ENCODE measurements at regions not wholly inside any gene's neighbourhood (a gene's known extent, or its start where the extent isn't known, plus 50 kb on each side); places are given as distances from the start of the nearest gene placed in this dataset.

DNA sequence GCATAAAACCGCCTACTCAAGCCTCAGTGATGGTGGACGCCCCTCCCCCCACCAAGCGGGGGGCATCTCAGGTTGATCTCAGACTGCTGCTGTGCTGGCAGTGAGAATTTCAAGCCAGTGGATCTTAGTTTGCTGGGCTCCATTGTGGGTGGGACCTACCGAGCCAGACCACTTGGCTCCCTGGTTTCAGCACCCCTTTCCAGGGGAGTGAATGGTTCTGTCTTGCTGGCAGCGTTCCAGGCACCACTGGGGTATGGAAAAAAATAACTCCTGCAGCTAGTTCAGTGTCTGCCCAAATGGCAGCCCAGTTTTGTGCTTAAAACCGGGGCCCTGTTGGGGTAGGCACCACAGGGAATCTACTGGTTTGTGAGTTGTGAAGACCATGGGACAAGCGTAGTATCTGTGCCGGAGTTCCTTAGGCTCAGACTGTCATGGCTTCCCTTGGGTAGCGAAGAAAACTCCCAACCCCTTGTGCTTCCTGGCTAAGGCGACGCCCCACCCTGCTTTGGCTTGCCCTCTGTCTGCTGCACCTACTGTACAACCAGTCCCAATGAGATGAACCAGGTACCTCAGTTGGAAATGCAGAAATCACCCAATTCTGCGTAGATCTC is 1334.5 kb upstream of the ADGRB3 start:
- no peak for DNase-seq

DNA sequence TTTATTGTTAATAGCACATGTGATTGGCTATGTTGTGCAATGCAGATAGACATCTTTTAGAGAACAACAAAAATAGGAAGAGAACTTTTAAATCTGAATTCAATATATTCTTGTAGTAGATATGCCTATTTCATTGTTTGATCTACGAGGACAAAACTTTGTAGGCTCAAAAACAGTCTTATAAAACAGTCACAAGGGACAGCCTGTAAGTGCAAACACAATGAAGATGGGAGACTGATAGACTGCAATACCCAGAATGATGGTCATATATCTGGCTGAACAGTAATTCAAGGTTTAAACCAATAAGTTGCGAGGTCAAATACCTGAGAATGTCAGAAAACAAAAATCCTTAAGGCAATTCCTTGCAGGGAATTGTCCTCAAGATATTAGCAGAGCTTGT is 1342.9 kb upstream of the ADGRB3 start:
- no peak for DNase-seq

DNA sequence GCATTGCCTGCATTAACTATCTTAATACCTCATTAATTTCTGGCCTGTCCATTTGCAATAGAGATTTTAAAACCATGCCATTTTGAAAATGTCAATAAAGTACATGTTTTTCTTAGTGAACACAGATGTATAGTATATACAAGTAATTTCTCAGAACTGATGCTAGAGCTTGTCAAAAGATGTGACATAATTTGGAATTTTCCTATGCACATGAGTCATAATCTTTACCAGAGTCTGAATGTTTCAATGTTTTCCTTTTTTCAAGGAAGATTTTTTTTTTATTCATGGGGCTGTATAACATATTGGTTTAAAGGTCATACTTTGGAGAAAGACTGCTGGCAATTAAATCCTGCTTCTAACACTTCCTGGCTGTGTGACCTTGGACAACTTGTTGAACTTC is 1347.5 kb upstream of the ADGRB3 start:
- no peak for DNase-seq

DNA sequence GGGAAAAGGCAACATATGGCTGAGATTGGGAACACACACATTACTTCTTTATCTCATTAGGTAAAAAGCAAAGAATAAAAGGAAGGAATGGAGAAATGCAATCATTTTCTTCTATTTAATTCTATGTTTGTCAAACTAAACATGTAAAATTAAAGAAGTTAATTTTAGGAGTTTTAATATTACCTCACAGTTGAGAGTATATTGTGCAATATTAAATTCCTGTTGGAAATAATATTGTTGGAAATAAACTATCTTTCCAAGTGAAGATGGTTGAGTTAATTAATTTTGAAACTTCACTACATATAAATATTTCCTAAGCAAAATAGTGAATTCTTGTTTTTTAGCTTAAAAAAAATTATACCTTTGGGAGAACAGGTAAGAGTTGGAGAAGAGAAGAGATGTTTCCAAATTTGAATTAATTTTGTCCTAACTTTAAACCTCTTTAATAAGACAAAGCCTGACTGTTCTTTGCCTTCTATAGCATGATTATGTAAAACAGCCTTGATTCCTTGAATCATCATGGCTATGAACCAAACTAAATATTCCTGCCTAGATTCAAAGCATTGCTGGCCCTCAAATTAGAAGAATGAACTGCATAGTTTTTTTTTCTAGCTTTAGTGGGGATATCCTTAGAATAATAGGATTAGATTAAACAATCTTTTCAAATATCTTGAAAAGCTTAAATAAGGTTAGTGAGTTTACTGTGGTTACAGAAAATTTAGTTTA is 1349.1 kb upstream of the ADGRB3 start:
- DNase-seq = no peak

DNA sequence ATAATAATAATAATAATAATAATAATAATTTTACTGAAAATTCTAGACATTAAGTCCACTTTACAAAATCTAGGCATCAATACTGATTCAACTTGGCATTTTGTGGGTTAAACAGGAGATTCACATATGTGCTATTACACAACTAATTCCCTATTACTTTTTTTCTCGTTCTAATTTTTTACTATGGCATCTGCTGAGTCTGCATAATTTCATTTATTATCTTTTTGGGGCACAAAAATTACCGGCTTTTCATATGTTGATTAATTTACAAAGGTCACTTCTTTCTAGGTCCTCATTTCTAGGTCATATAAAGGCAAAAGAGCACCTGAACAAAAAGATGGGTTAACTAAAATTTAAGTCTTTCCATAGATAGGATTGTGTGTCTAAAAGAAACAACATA is 1357.8 kb upstream of the ADGRB3 start:
- no peak for DNase-seq

DNA sequence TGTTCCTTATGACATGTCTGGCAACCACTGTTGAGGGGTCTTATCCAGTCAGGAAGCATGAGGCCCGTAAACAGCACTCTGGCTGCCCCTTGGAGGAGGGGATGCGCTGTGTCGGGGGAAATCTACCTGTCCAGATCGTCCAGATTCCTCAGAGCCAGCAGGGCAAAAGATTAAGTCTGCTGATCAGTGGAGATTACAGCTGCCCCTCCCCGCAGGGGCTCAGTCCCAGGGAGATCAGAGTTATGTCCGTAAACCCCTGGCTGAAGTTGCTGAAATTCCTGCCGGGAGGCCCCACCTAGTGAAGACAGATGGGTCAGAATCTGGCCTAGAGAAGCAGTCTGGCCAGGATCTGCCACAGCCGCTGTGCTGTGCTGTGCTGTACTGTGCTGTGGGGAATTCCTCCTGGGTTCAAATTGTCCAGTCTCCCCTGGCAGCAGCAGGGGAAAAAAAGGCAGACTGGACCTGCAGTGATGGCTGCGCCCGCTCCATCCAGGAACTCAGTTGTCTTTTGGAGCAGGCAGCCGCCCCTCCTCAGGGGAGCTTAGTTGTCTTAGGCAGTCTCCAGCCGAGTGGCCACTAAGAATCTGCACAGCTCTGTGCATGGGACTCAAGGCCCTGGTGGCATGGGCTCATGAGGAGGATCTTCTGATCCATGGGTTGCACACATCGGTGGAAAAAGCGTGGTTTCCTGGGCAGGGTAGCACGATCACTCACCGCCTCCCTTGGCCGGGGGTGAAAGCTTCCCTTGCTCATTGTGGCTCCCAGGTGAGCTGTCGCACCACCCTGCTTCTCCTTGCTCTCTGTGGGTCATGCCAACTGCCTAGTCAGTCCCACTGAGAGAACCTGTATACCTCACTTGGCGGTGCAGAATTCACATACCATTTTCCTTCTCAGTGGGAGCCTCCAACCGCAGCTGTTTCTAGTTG is 1368.8 kb upstream of the ADGRB3 start:
- DNase-seq = no peak

DNA sequence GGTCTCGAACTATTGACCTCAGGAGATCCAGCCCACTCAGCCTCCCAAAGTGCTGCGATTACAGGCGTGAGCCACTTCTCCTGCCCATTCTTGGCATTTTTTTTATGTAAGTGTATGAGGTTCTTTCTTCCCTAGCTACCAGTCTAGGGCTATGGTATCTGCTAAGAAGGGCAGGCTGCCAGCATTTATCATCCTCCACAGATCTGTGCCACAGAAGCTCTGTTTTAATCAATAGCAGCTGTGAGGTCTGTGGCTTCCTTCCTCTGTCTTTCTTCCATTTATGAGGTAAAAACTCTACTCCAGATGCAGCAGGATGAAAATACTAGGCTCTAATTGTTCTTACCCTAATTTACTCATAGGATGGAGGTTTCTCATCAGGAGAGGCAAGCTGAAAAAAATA is 1382.4 kb upstream of the ADGRB3 start:
- DNase-seq = no peak

DNA sequence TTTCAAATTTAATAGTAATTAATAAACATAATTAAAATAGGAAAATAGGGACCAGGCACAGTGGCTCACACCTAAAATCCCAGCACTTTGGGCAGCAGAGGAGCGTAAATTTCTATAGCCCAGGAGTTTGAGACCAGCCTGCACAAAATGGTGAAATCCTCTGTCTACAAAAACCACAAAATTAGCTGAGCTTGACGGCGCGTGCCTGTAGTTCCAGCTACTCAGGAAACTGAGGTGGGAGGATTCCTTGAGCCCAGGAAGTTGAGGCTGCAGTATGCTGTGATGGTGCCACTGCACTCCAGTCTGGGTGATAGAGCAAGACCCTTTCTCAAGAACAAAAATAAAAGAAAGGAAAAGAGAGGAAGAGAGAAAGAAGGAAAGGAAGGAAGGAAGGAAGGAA is 1387.0 kb upstream of the ADGRB3 start:
- DNase-seq = no peak

DNA sequence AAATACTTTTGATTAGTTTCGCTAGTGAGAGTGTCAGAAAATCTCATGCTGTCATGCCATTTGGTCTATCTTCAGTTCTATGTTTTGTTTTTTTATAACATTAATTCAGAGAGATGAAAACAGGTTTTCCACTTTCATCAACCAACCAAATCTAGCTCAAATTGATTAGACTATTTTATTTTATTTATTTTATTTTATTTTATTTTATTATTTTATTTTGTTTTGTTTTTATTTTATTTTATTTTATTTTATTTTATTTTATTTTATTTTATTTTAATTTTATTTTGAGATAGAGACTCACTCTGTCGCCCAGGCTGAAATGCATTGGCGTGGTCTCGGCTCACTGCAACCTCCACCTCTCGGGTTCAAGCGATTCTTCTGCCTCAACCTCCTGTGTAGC is 1391.0 kb upstream of the ADGRB3 start:
- no peak for DNase-seq

DNA sequence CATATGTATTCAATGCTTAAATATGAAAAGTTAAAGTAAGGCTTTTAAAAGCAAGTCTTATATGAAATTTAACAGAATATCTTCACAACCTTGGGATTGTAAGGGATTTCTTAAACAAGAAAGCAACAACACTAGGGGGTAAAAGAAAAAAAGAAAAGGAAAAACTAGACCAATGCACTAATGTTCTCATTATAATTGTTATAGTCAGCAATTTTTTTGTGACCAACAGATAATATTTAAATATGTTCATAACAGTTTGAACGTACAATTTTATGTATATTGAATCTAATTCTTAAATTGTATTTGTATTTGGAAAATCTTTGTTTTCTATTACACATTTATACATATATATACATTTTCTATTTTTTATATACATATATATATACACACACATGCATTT is 1397.8 kb upstream of the ADGRB3 start:
- DNase-seq = no peak

DNA sequence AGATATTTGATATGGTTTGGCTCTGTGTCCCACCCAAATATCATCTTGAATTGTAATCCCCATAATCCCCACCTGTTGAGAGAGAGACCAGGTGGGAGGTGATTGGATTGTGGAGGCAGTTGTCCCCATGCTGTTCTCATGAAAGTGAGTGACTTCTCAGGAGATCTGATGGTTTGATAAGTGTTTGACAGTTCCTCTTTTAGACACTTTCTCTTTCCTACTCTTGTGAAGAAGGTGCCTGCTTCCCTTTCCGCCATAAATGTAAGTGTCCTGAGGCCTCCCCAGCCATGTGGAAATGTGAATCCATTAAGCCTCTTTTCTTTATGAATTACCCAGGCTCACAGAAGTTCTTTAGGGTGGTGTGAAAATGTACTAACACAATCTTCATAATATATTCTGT is 1404.0 kb upstream of the ADGRB3 start:
- DNase-seq = no peak

DNA sequence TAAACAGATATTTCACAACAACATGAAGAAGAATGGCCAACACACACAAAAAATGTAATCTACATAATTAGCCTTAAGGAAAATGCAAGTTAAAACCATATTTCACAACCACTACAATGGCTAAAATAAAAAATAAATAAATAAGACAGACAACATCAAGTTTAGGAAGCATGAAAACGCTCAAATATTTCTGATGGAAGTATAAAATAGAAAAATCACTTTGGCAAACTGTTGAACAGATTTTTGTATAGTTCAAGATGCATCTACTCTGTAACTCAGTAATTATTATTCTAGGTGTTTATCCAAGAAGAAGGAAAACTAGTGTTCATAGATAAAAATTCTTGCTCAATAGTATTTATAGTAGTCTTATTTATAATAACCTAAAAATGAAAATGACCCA is 1410.1 kb upstream of the ADGRB3 start:
- DNase-seq = no peak

DNA sequence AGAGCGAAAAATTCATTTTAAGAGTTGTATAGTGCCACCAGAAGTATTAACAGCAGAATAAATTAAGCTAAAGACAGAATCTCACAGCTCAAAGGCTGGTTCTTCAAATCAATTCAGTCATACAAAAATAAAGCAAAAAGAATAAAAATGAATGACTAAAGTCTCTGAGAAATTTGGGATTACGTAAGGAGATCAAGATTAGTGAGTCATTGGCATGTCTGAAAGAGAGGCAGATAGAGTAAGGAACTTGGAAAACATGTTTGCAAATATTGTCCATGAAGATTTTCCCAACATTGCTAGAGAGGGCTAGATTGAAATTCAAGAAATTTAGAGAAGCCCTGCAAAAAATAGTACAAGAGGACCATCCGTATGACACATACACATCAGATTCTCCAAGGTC is 1413.9 kb upstream of the ADGRB3 start:
- DNase-seq = no peak

DNA sequence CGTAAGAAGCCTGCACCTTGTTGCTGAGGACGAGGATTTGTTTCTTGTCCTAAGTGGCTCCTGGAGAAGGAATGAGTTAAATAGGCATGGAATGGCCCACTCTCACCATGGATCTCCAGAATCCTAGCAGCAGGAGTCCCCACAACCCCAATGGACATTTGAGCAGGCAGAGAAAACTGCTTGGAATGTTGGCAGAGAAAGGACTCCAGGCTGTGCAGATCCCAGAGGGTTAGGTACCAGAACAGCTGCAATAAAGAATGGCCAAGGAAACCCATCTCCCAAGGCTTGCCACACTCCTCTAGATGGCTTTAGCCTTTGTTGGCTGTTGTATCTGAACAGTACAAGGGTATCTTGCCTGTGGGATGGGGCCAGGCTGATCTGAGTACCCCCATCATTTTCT is 1415.7 kb upstream of the ADGRB3 start:
- DNase-seq = no peak

DNA sequence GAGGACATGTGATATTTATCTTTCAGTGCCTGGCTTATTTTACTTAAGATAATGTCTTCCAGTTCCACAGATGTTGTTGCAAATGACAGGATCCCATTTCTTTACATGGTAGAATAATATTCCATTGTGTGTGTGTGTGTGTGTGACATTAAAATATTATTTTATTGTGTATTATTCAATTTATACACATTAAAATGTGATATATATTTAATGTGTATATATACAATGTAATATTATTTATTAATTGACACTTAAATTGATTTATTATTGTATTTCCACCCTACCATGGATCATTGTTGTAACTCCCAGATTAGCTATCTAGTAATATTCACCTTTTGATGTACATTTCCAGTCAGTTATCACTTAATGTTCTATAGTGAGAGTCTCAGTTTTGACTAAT is 1422.5 kb upstream of the ADGRB3 start:
- no peak for DNase-seq

DNA sequence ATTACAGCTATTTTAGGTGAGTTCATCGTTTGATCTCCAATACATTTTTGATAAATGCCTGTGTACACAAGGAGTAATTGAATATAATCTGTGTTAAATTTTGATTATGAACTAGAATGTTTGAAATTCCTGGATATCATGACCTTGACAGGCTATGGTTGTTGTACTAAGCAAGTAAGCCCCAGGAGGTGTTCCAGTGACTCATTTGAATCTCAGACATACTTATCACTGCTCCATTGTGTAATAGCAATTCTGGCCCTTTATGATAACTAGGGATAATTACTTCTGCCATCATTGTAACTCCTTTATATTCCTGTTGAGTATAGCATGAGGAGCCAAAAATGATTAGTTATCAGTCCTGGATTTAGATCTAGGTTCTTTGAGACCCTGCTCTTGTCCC is 1424.6 kb upstream of the ADGRB3 start:
- no peak for DNase-seq

DNA sequence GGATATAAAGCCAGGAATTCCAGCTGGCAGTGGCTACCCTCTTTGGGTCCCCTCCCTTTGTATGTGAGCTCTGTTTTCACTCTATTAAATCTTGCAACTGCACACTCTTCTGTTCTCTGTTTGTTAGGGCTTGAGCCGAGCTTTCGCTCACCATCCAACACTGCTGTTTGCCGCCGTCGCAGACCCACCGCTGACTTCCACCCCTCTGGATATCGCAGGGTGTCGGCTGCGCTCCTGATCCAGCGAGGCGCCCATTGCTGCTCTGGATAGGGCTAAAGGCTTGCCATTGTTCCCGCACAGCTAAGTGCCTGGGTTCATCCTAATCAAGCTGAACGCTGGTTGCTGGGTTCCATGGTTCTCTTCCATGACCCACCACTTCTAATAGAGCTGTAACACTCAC is 1433.5 kb upstream of the ADGRB3 start:
- DNase-seq = no peak

DNA sequence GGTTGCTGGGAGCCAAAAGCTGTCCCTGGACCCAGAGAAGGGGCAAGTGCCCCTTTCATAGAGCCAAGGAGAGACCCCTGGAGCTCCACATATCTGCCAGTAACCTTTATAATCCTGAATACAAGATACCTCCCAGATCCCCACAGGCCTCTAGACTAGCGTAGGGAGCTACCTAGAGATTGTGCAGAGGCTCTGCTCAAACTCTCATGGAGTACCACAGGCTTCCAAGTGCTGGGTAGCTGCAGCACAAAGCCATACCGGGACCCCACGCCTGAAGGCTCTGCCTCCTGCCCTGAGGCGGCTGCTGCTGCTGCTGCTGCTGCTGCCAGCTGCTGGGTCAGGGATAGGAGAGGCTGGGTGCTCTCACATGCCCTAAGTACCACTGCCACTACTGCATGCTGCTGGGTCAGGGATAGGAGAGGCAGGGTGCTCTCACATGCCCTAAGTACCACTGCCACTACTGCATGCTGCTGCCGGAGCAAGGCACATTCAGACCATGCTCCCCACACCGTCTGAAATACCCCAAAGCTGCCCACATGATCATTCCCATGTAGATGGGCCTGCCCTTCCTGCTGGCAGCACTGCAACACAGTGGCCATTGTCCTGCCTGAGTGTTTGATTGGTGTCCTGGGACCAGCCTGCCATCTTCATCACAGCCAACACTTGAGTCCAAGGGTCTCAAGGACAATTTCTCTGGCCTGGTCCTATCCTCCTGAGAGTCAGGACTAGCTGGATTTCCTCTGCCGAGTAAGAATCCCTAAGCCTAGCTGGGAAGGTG is 1434.3 kb upstream of the ADGRB3 start:
- no peak for DNase-seq

DNA sequence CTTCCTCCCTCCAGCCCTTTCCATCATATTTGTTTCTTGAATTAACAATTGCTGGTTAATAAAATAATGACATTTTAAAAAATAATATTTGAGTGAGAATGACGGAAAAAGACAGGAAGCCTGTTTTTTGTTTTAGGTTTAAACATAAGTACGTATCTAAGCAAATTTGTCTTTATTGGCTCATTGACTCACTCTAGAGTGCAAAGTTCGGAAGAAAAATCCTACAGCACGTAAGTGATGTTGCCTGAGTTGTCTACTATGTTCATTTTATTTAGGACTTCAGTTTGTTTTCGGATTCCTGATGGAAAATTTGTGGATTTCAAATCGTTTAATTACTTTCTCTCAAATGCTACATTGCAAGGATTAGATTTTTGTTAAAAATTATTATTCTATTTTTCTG is 1435.7 kb upstream of the ADGRB3 start:
- DNase-seq = no peak

DNA sequence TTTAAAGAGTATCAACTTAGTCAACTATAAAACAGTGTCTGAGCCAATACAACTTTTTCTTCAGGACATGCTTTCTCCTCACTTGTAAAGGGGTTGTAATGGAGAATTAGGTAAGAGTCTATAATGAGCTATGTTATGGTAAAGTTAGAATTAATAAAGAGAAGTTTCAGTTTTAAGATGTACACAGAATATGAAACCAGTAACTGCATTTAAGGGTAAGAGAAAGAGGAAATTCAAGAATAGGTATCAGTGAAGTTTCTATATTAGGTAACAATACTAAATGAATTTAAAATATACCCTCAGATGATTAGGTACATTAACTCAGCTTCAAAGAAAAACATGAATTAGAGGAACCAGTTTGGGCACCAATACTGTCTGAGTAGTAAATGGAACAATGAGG is 1444.3 kb upstream of the ADGRB3 start:
- no peak for DNase-seq

DNA sequence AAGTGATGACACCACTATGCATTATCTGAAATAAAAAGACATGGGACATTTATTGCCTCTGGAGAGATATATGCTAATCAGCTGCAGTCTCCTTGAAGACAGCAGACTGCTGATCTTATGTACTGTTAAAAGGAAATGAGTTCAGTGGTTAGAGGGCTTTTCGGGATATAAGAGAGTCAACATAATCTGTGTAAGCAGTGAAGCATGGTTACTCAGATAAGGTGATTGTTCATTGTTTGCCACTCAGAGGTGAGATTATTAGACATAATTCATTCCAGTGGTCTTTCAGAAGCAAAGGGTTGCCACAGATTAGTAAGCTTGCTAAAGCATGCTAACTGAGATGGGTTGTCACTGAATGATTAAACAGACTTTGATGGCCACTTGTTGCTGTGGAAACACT is 1450.7 kb upstream of the ADGRB3 start:
- DNase-seq = no peak

DNA sequence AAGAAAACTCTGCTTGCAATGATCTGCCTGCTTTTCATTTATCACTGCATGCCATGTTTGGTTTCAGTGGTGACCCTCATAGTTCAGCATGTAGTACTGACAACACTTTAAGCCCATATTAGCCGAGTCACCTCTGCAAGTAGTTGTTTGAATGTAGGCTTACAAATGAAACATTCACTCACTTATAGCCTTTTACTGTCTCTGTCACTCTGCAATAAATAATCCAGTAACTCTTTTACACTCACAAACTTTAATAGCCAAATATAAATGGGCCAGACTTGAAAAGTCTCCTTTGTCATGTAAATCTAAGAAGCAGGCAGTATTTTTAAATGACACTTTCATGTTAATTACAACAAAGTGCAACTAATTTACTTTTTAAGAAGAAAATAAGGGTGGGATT is 1460.0 kb upstream of the ADGRB3 start:
- no peak for DNase-seq

DNA sequence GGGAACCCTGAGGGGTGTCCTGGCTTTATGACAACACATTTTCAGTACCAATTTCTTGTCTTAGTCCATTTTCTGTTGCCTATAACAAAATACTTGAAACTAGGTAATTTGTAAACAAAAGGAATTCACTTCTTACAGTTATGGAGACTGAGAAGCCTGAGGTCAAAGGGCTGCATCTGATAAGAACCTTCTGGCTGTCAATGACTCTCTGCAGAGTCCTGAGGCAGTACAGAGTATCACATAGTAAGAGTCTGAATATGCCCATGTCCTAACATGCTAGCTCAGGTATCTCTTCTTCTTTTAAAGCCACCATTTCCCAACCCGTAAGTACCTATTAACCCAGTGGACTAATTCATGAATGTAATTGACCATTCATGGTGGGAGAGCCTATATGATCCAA is 1458.6 kb upstream of the EYS start:
- no peak for DNase-seq

Data from NCI-H1092 (cell line).